ENCODE measurements at regions not wholly inside any gene's neighbourhood (a gene's known extent, or its start where the extent isn't known, plus 50 kb on each side); places are given as distances from the start of the nearest gene placed in this dataset.
A peak's percentile ranks its signal among the peaks of the same experiment; 100 is the strongest.

DNA sequence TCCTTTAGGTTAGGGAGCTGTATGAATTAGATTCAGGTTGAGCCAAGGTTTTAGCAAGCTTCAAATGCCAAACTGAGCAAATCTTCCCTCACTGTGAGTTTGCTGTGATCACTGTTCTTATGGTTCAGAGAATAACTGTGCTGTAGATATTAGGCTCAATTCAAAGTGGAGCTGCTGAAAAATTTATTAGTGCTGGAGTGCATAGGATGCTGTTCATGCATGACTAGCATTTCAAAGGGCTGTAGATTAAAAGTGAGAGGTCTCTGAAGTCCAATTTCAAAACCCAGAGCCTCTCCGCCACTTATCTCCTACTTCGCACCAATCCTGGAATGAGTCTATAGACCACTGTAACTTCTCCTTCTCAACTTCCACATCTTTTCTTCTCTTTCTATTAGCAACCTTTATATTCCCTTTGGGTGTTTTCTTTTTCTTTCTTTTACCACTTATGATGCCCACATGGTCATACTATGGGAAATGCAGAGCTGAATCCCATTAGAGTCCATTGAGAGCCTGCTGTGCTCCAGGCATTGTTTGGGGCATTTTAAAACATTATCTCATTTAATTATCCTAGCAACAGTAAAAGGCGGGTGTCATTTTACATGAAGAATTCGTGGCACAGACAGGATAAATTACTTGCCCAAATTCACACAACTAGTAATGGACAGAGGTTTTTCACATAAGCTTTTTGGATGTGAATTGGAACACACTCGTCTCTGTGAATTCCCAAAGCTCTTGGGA, 77.5 kb upstream of the EEA1 start:
- H3K9me2 ChIP-seq (ENCODE audit: insufficient read depth), result no peaks in the 10 kb centered on the region
- H3F3A ChIP-seq (replicated peaks; ENCODE audit: low read depth), result no peaks in the 10 kb centered on the region
- H3K27me3 Mint-ChIP-seq (ENCODE audit: insufficient read depth, low read depth, poor library complexity), result peaks cover 5% of the 10 kb centered on the region
- peaks cover 7% of the 10 kb centered on the region; the same call in 1 of the 2 replicates for H3K4me1 ChIP-seq (ENCODE audit: insufficient read depth)
- DNase-seq (ENCODE audit: low spot score) (no peak), ATAC-seq (no peak)
- no peaks in the 10 kb centered on the region for H3K79me2 ChIP-seq (replicated peaks; ENCODE audit: insufficient read depth)
- H3K36me3 ChIP-seq (ENCODE audit: insufficient read depth), result no peaks in the 10 kb centered on the region
- H3K4me3 ChIP-seq, result no peak overlapping the region
- H4K20me1 ChIP-seq (replicated peaks; ENCODE audit: insufficient read depth), result no peaks in the 10 kb centered on the region
- H3K36me3 Mint-ChIP-seq (ENCODE audit: low read depth), result no peaks in the 10 kb centered on the region
- TF ChIP-seq, protein P1, sequence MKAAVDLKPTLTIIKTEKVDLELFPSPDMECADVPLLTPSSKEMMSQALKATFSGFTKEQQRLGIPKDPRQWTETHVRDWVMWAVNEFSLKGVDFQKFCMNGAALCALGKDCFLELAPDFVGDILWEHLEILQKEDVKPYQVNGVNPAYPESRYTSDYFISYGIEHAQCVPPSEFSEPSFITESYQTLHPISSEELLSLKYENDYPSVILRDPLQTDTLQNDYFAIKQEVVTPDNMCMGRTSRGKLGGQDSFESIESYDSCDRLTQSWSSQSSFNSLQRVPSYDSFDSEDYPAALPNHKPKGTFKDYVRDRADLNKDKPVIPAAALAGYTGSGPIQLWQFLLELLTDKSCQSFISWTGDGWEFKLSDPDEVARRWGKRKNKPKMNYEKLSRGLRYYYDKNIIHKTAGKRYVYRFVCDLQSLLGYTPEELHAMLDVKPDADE (IDR thresholded peaks at IDR 0.05), result no peak
- TF ChIP-seq, protein P2, sequence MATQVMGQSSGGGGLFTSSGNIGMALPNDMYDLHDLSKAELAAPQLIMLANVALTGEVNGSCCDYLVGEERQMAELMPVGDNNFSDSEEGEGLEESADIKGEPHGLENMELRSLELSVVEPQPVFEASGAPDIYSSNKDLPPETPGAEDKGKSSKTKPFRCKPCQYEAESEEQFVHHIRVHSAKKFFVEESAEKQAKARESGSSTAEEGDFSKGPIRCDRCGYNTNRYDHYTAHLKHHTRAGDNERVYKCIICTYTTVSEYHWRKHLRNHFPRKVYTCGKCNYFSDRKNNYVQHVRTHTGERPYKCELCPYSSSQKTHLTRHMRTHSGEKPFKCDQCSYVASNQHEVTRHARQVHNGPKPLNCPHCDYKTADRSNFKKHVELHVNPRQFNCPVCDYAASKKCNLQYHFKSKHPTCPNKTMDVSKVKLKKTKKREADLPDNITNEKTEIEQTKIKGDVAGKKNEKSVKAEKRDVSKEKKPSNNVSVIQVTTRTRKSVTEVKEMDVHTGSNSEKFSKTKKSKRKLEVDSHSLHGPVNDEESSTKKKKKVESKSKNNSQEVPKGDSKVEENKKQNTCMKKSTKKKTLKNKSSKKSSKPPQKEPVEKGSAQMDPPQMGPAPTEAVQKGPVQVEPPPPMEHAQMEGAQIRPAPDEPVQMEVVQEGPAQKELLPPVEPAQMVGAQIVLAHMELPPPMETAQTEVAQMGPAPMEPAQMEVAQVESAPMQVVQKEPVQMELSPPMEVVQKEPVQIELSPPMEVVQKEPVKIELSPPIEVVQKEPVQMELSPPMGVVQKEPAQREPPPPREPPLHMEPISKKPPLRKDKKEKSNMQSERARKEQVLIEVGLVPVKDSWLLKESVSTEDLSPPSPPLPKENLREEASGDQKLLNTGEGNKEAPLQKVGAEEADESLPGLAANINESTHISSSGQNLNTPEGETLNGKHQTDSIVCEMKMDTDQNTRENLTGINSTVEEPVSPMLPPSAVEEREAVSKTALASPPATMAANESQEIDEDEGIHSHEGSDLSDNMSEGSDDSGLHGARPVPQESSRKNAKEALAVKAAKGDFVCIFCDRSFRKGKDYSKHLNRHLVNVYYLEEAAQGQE (IDR thresholded peaks at IDR 0.05; ENCODE audit: unreplicated experiment), result no peak
- TF ChIP-seq STAT1 (IDR thresholded peaks at IDR 0.05; ENCODE audit: unreplicated experiment), result no peak
- TF ChIP-seq EZH2phosphoT487 (IDR thresholded peaks at IDR 0.05; ENCODE audit: unreplicated experiment), result no peak
- no peak for TF ChIP-seq NANOG (IDR thresholded peaks at IDR 0.05; ENCODE audit: borderline replicate concordance)
- TF ChIP-seq POLR2AphosphoS5 (IDR thresholded peaks at IDR 0.05; ENCODE audit: low read depth), result no peak
- TF ChIP-seq JUNB (IDR thresholded peaks at IDR 0.05; ENCODE audit: unreplicated experiment), result no peak
- TF ChIP-seq ZNF331 (CRISPR knock-in tag; IDR thresholded peaks at IDR 0.05; ENCODE audit: low read depth), result no peak
- TF ChIP-seq ZNF114 (CRISPR knock-in tag; IDR thresholded peaks at IDR 0.05), result no peak
- TF ChIP-seq EZH2 (IDR thresholded peaks at IDR 0.05; ENCODE audit: low read depth, unreplicated experiment), result no peak
- TF ChIP-seq CREB1 (CRISPR knock-in tag; IDR thresholded peaks at IDR 0.05; ENCODE audit: low read depth), result no peak
- TF ChIP-seq, protein P3, sequence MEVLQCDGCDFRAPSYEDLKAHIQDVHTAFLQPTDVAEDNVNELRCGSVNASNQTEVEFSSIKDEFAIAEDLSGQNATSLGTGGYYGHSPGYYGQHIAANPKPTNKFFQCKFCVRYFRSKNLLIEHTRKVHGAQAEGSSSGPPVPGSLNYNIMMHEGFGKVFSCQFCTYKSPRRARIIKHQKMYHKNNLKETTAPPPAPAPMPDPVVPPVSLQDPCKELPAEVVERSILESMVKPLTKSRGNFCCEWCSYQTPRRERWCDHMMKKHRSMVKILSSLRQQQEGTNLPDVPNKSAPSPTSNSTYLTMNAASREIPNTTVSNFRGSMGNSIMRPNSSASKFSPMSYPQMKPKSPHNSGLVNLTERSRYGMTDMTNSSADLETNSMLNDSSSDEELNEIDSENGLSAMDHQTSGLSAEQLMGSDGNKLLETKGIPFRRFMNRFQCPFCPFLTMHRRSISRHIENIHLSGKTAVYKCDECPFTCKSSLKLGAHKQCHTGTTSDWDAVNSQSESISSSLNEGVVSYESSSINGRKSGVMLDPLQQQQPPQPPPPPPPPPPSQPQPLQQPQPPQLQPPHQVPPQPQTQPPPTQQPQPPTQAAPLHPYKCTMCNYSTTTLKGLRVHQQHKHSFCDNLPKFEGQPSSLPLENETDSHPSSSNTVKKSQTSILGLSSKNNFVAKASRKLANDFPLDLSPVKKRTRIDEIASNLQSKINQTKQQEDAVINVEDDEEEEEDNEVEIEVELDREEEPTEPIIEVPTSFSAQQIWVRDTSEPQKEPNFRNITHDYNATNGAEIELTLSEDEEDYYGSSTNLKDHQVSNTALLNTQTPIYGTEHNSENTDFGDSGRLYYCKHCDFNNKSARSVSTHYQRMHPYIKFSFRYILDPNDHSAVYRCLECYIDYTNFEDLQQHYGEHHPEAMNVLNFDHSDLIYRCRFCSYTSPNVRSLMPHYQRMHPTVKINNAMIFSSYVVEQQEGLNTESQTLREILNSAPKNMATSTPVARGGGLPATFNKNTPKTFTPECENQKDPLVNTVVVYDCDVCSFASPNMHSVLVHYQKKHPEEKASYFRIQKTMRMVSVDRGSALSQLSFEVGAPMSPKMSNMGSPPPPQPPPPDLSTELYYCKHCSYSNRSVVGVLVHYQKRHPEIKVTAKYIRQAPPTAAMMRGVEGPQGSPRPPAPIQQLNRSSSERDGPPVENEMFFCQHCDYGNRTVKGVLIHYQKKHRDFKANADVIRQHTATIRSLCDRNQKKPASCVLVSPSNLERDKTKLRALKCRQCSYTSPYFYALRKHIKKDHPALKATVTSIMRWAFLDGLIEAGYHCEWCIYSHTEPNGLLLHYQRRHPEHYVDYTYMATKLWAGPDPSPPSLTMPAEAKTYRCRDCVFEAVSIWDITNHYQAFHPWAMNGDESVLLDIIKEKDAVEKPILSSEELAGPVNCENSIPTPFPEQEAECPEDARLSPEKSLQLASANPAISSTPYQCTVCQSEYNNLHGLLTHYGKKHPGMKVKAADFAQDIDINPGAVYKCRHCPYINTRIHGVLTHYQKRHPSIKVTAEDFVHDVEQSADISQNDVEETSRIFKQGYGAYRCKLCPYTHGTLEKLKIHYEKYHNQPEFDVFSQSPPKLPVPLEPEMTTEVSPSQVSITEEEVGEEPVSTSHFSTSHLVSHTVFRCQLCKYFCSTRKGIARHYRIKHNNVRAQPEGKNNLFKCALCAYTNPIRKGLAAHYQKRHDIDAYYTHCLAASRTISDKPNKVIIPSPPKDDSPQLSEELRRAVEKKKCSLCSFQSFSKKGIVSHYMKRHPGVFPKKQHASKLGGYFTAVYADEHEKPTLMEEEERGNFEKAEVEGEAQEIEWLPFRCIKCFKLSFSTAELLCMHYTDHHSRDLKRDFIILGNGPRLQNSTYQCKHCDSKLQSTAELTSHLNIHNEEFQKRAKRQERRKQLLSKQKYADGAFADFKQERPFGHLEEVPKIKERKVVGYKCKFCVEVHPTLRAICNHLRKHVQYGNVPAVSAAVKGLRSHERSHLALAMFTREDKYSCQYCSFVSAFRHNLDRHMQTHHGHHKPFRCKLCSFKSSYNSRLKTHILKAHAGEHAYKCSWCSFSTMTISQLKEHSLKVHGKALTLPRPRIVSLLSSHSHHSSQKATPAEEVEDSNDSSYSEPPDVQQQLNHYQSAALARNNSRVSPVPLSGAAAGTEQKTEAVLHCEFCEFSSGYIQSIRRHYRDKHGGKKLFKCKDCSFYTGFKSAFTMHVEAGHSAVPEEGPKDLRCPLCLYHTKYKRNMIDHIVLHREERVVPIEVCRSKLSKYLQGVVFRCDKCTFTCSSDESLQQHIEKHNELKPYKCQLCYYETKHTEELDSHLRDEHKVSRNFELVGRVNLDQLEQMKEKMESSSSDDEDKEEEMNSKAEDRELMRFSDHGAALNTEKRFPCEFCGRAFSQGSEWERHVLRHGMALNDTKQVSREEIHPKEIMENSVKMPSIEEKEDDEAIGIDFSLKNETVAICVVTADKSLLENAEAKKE (CRISPR knock-in tag; IDR thresholded peaks at IDR 0.05), result no peak
- TF ChIP-seq, protein P4, sequence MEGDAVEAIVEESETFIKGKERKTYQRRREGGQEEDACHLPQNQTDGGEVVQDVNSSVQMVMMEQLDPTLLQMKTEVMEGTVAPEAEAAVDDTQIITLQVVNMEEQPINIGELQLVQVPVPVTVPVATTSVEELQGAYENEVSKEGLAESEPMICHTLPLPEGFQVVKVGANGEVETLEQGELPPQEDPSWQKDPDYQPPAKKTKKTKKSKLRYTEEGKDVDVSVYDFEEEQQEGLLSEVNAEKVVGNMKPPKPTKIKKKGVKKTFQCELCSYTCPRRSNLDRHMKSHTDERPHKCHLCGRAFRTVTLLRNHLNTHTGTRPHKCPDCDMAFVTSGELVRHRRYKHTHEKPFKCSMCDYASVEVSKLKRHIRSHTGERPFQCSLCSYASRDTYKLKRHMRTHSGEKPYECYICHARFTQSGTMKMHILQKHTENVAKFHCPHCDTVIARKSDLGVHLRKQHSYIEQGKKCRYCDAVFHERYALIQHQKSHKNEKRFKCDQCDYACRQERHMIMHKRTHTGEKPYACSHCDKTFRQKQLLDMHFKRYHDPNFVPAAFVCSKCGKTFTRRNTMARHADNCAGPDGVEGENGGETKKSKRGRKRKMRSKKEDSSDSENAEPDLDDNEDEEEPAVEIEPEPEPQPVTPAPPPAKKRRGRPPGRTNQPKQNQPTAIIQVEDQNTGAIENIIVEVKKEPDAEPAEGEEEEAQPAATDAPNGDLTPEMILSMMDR (conservative IDR thresholded peaks at IDR 0.05; ENCODE audit: low read depth in 2 of 2), result no peak
- H3K9me3 Mint-ChIP-seq, result no peaks in the 10 kb centered on the region
- no peak overlapping the region for H3K4me2 ChIP-seq
- H3K4me3 Mint-ChIP-seq, result no peak overlapping the region
- peaks cover 24% of the 10 kb centered on the region; the same call in 2 of the 3 replicates for H3K4me1 Mint-ChIP-seq
- H2AFZ ChIP-seq, result peak overlapping the region; percentile 35; the same call in 1 of the 2 replicates
- H3K27ac ChIP-seq (ENCODE audit: low read depth), result no peak overlapping the region
- H3K27me3 ChIP-seq (ENCODE audit: insufficient read depth), result no peaks in the 10 kb centered on the region
- H3K27ac Mint-ChIP-seq, result no peak overlapping the region
